Natural killer cell treated with Interleukin-12 subunit alpha and Interleukin-12 subunit beta and Interleukin-15 and Interleukin-18, amount 100 ng/mL, for 72 hours (primary cell): ENCODE measurements at regions not wholly inside any gene's neighbourhood (a gene's known extent, or its start where the extent isn't known, plus 50 kb on each side); places are given as distances from the start of the nearest gene placed in this dataset.

ENCODE experiments used
- ATAC-seq, 2 donors: fragments of 150-1000 bp; cut with Tn5 transposase in 1 of 2; sonication (Bioruptor Pico), chemical (Tn5 transposase) in 1 of 2; 2 replicates each; pipeline ENCODE4 v1.10.0; 2021
- DNase-seq: peaks from one replicate; pipeline ENCODE4 v3.0.0; 2022; ENCODE audit warnings: low spot score
- H3K27ac Mint-ChIP-seq, 2 donors: 1 replicate in 1 of 2; 2 replicates in 1 of 2; pipeline ENCODE4 v1.8.0; 2022; ENCODE audit warnings: mixed read lengths in 2 of 2, mild to moderate bottlenecking in 1 of 2, moderate library complexity in 1 of 2
- H3K27me3 Mint-ChIP-seq, 2 donors: 1 replicate in 1 of 2; 2 replicates in 1 of 2; pipeline ENCODE4 v1.8.0; 2022; ENCODE audit warnings: mixed read lengths in 2 of 2
- H3K36me3 Mint-ChIP-seq: one replicate; pipeline ENCODE4 v1.8.0; 2022; ENCODE audit warnings: mixed read lengths
- H3K4me1 Mint-ChIP-seq, 2 donors: 1 replicate in 1 of 2; 2 replicates in 1 of 2; pipeline ENCODE4 v1.8.0; 2022; ENCODE audit warnings: low read depth in 2 of 2, mixed read lengths in 2 of 2, mild to moderate bottlenecking in 1 of 2
- H3K4me3 Mint-ChIP-seq: one replicate; pipeline ENCODE4 v1.8.0; 2022; ENCODE audit warnings: mixed read lengths
- H3K9me3 Mint-ChIP-seq: 2 replicates; pipeline ENCODE4 v1.8.0; 2022; ENCODE audit warnings: mixed read lengths

DNA sequence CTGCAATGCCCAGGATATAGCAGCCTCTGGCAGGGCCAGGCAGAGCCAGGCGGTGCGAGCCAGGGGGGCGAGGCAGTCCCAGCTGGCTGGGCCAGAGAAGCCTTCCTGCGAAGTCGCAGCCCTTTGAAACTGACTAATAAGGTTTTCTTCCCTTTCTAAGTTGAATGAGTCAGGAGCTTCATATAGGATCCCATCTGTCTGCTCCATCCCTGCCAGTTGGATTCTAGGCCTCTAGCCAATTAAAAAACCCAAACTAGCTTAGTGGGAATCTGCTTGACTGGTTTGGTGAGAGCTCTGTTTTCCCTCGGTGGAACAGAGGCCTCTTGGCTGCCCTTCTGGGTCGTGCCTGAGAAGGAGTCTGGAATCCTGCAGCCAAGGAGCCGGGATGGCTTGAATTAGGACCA lies 70.1 kb upstream of the RAPGEF1 start:
- Mint-ChIP-seq H3K27me3 (peaks cover 7 to 23% of the 10 kb centered on the region in 2 donors), H3K4me1 (no peaks in the 10 kb centered on the region), H3K4me3 (no peak overlapping the region), H3K27ac (no peak overlapping the region), H3K36me3 (no peaks in the 10 kb centered on the region), H3K9me3 (no peaks in the 10 kb centered on the region)
- ATAC-seq (no peak), DNase-seq (no peak)

DNA sequence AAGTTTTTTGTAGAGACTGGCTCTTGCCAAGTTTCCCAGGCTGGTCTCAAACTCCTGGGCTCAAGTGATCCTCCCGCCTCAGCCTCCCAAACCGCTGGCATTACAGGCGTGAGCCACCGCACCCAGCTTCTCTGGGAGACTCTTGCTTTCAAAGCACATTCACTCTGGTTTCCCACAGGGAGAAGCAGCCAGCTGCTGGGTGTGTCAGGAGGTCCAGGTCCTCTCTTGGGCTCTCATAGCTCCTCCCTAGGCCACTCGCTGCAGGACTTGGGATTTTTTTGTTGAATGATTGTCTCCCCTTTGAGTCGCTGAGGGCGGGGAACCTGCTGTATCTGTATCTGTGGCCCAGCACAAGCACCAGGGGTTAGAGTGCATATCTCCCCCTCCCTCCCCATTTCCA lies 68.4 kb upstream of the RAPGEF1 start:
- ATAC-seq (no peak), DNase-seq (no peak)
- H3K27ac Mint-ChIP-seq = no peak overlapping the region
- H3K27me3 Mint-ChIP-seq = peaks cover 7 to 23% of the 10 kb centered on the region in 2 donors
- H3K9me3 Mint-ChIP-seq = no peaks in the 10 kb centered on the region
- H3K36me3 Mint-ChIP-seq = no peaks in the 10 kb centered on the region
- no peak overlapping the region for H3K4me3 Mint-ChIP-seq
- H3K4me1 Mint-ChIP-seq = no peaks in the 10 kb centered on the region

DNA sequence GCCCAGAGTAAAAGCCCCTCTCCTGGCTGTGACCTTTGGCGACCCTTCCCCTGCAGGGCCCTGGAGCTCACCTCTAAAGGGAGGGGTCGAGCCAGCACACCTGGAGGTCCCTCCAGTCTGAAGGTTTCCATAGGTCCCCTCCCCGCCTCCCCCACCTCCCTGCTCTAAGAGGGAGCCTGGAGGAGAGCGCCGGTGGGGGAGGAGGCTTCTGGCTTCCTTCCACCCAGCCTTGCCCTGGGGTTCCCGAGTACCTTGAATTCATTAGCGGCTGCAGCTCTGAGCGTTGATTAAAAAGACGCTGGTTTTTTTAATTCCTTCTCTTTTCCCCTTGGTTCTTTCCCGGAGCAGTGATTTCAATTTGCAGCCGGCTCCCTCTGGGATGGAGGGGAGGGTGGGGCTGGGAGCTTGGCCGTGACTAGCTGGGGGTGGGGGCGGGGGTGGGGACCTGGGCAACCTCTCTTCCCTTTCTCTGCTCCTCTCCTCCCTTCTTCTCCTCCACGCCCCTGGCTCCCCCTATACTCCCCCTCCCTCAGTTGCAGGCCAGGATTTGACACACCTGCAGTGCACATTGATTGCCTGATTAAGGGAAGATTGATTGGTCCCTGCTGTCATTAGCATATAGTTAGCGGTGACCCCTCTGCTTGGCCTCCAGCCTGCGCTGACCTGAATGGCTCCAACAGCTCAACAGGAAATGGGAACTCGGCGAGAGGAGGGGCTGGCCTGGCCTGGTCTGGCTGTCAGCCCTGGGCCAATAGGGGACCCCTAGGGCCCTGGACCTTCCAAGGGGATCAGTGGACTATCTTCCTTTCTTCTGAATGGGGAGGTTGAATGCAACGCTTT lies 67.5 kb upstream of the RAPGEF1 start:
- DNase-seq = no peak
- Mint-ChIP-seq H3K27me3 (peaks cover 7 to 18% of the 10 kb centered on the region in 2 donors), H3K9me3 (no peaks in the 10 kb centered on the region), H3K27ac (no peak overlapping the region), H3K4me1 (no peaks in the 10 kb centered on the region), H3K36me3 (no peaks in the 10 kb centered on the region), H3K4me3 (no peak overlapping the region)
- ATAC-seq = no peak

DNA sequence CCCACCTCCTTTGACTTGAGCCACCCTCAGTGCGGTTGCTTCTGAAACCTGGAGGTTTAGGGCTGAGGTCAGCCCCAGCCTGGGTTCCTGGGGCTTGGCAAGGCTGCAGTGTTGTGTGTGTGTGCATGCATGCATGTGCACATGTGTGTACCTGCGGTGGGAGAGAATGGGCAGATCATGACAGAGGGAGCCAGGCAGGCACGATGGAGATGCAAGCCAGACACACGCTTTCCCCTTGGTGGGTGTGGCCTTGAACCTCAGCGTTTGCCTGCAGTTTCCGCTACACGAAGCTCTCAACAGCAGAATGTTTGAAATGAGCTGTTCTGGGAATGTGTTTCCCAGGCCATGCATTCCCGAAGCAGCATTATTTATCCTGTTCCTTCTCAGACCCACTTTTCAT lies 65.9 kb upstream of the RAPGEF1 start:
- no peak for ATAC-seq
- Mint-ChIP-seq H3K36me3 (no peaks in the 10 kb centered on the region), H3K9me3 (no peaks in the 10 kb centered on the region), H3K27ac (no peak overlapping the region), H3K4me1 (no peaks in the 10 kb centered on the region), H3K4me3 (no peak overlapping the region), H3K27me3 (peaks cover 9 to 19% of the 10 kb centered on the region in 2 donors)
- no peak for DNase-seq

DNA sequence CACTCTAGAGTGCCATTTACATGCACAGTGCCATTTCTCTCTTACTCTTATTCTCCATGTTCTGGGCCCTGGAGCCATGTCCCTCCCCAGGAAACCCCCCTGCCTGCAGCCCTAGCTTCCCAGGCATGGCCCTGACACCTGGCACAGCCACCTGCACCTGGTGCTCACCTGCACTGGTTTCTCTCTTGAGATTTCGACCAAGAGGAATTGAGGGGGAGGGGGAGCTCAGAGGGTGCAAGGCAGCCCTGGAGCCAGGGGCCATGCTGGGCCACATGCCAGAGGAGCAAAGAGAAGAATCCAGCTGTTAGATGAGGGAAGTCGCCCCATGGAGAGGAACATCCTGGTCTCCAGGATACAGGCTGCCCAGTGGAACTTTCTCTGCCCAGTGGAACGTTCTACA lies 65.0 kb upstream of the RAPGEF1 start:
- ATAC-seq = no peak
- H3K27ac Mint-ChIP-seq = no peak overlapping the region
- H3K9me3 Mint-ChIP-seq = no peaks in the 10 kb centered on the region
- H3K4me1 Mint-ChIP-seq = no peaks in the 10 kb centered on the region
- no peak overlapping the region for H3K4me3 Mint-ChIP-seq
- DNase-seq = no peak
- peaks cover 19 to 27% of the 10 kb centered on the region in 2 donors for H3K27me3 Mint-ChIP-seq
- H3K36me3 Mint-ChIP-seq = no peaks in the 10 kb centered on the region

DNA sequence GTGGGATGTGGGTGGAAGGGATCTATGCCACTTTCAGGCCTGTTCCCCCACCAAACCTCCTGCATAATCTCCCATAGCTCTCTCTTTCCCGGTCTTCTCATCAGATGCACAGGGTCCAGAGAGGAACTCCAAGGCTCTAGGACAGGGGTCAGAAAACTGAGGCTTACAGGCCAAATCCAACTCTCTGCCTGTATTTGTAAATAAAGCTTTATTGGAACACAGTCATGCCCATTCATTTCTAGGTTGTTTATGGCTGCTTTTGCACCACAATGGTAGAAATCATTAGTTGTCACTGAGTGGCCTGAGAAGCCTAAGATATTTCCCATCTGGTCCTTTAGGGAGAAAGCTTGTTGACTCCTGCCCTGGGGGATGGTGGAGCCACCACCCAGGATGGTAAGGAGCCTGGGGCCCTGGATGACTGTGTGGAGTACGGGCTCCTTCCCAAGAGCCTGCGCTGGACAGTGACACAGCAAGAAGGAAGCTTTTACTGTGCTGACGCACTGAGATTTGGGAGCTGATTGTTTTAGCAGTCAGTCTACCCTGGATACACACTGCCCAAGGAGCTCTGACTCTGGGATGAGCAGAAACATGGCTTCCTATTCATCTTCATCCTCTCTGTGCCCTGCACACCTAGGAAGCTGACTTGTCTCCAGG lies 64.0 kb upstream of the RAPGEF1 start:
- H3K27ac Mint-ChIP-seq = no peak overlapping the region
- peaks cover 20 to 23% of the 10 kb centered on the region in 2 donors for H3K27me3 Mint-ChIP-seq
- no peaks in the 10 kb centered on the region for H3K9me3 Mint-ChIP-seq
- no peaks in the 10 kb centered on the region for H3K36me3 Mint-ChIP-seq
- ATAC-seq (no peak), DNase-seq (no peak)
- no peaks in the 10 kb centered on the region for H3K4me1 Mint-ChIP-seq
- H3K4me3 Mint-ChIP-seq = no peak overlapping the region

DNA sequence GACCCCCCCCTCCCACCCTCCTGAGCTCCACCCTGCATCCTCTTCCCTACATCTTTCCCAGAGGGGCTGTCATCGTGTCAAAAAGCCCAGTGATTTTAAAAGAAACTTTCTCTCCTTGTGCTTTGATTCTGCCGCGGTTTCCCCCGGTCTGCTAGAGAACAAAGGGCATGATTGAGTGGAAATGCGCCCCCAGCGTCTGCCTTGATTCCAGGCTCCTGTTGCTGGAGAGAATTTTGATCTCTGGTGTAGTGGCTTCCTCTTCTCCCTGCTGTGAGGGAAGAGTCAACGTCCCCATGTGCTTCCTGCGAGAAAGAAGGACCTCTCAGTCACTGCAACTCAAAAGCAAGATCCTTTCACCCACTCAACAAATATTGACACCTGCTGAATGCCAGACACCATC lies 61.9 kb upstream of the RAPGEF1 start:
- Mint-ChIP-seq H3K27ac (no peak overlapping the region), H3K36me3 (no peaks in the 10 kb centered on the region), H3K27me3 (peaks cover 20 to 22% of the 10 kb centered on the region in 2 donors), H3K4me3 (no peak overlapping the region), H3K4me1 (no peaks in the 10 kb centered on the region), H3K9me3 (no peaks in the 10 kb centered on the region)
- ATAC-seq (no peak), DNase-seq (no peak)

DNA sequence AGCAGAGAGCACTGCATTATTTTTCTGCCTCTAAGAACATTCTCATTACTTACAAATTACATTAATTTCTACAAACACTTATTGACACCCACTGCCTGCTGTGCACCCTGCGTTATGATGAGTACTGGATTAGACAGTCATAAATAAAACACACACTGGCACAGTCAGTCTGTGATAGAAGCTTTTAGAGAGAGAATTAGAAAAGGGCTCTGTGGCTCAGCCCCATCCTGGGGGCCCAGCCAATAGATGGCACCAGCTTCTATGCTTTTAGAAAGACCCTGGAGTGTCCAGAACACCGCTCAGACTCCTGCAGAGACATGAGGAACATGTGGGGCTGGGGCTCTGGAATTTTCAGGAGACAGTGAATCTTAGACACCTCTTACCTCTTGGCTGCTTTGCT lies 61.0 kb upstream of the RAPGEF1 start:
- Mint-ChIP-seq H3K27ac (no peak overlapping the region), H3K36me3 (no peaks in the 10 kb centered on the region), H3K27me3 (peaks cover 18 to 20% of the 10 kb centered on the region in 2 donors), H3K4me3 (no peak overlapping the region), H3K4me1 (no peaks in the 10 kb centered on the region), H3K9me3 (no peaks in the 10 kb centered on the region)
- ATAC-seq (no peak), DNase-seq (no peak)

DNA sequence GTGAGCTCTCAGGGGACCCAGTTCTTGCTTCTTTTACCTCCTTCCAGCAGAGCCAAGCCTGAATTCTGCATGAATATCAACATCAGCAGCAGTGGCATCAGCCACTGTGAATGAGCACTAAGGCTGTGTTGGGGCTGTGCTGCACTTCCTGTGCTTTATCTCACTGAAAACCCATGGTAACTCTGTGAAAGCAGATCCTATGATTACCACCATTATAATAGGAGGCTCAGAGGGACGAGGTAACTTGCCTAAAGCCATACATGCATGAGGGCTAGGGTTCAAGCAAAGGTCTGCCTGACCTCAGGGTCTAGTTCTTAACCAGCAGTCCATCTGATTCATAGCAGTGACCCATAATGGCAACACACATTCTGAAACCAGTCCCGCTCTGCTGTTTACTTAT lies 60.5 kb upstream of the RAPGEF1 start:
- Mint-ChIP-seq H3K4me3 (no peak overlapping the region), H3K27ac (no peak overlapping the region), H3K4me1 (no peaks in the 10 kb centered on the region), H3K9me3 (no peaks in the 10 kb centered on the region), H3K36me3 (no peaks in the 10 kb centered on the region), H3K27me3 (peaks cover 22 to 24% of the 10 kb centered on the region in 2 donors)
- no peak for ATAC-seq
- DNase-seq = no peak

DNA sequence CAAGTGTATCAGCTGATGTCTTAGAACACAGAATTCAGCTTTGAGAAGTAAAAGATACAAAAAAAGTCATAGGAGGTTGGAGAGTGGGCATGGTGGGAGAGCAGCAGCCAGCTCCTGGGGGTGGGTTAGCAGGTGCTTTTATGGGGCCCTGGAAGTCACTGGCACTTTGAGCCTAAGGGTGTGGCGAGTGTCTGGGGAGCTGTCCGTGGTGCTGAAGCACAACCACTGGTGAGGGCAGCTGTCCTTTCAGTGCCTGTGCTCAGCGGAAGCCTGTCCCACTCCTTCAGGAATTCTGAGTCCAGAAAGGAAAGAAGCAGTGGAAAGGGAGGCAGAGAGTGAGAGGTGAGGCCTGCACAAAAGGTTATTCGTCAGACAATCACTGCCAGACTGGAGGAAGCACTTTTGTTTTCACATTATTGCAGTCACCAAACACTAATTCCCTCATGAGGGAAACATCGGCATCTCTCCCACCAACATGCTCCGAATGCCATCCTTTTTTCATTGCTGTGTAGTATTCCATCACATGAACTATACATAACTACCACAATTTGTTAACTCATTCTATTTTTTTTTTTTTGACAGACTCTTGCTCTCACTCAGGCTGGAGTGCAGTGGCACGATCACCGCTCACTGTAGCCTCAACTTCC lies 59.4 kb upstream of the RAPGEF1 start:
- Mint-ChIP-seq H3K4me3 (no peak overlapping the region), H3K27ac (no peak overlapping the region), H3K27me3 (peaks cover 27 to 35% of the 10 kb centered on the region in 2 donors), H3K9me3 (no peaks in the 10 kb centered on the region), H3K36me3 (no peaks in the 10 kb centered on the region), H3K4me1 (no peaks in the 10 kb centered on the region)
- ATAC-seq = peak in 1 of 2 donors; percentile 53
- no peak for DNase-seq

DNA sequence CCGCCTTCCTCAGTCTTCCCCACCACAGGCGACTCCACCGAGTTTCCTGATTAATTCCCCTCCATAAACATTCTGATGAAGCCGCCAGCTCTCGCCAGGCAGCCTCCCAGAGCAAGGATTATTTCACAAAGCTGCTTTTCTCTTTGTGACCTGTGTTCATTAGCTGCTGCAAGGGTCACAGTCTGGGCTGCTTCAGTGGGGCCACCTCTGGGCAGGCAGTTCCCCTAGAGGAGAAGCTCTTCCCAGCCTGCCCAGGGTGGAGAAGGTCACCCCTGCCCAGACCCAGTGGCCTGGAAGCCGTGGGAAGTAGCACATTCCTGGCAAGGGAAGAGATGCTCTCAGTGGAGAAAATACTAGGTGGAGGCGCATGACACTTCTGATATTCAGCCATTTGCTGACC lies 58.4 kb upstream of the RAPGEF1 start:
- Mint-ChIP-seq H3K36me3 (no peaks in the 10 kb centered on the region), H3K9me3 (no peaks in the 10 kb centered on the region), H3K27ac (no peak overlapping the region), H3K4me3 (no peak overlapping the region), H3K4me1 (no peaks in the 10 kb centered on the region), H3K27me3 (peaks cover 30 to 39% of the 10 kb centered on the region in 2 donors)
- ATAC-seq (no peak), DNase-seq (no peak)

DNA sequence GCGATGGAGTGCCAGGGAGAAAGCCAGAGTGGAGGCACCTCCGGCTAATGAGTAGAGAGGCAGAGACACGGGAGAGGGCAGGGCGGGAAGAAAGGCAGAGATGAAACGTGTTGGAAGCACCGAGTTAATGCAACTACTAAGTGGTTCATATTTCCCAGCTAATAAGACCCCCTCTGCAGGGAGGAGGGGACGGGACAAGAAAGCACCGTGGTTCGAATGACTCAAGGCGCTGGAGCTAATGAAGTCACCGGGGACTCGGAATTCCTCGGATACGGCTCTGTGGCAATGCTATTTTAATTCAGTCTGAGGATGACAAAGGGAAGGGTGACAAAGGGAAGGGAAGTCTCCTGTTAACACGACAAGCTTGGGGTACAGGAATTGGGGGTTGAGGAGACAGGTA lies 54.5 kb upstream of the RAPGEF1 start:
- DNase-seq (no peak), ATAC-seq (no peak)
- H3K9me3 Mint-ChIP-seq = no peaks in the 10 kb centered on the region
- H3K27me3 Mint-ChIP-seq = peaks cover 19 to 21% of the 10 kb centered on the region in 2 donors
- H3K4me1 Mint-ChIP-seq = no peaks in the 10 kb centered on the region
- H3K27ac Mint-ChIP-seq = no peak overlapping the region
- H3K36me3 Mint-ChIP-seq = no peaks in the 10 kb centered on the region
- no peak overlapping the region for H3K4me3 Mint-ChIP-seq

DNA sequence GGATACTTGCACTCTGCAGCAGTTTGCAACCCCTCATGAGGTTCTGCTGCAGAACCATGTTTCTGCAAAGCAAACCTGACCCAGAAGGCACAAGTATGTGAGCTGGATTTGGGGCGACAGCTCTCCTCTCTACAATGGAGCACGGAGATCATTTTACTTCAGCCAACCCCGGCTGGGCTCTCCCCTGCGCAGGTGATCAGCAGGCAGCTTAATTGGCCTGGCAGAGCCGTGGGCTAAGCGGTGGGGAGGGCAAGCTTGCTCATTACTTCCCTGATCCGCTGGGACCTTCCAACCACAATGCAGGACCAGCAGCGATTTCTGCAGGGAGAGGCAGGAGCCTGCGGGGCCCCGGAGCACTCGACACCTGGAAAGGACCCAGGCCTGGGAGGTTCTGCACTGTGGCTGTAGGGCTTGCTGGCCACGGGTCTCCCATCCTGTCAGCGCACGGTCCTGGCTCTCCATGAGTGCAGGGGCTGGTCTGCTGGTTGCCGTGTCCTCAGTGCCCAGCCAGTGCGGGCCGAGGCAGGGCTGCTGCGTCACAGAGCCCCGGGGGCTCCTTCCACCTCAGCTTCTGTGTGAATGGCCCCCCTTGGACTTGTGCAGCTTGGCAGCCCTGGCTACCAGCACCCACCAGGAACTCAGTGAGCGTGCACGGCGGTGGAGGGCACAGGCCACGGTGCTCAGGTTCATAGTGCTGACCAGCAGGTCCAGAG lies 51.8 kb upstream of the RAPGEF1 start:
- no peak for ATAC-seq
- Mint-ChIP-seq H3K4me3 (no peak overlapping the region), H3K9me3 (no peaks in the 10 kb centered on the region), H3K27ac (no peak overlapping the region), H3K36me3 (no peaks in the 10 kb centered on the region), H3K27me3 (peaks cover 28 to 31% of the 10 kb centered on the region in 2 donors), H3K4me1 (no peaks in the 10 kb centered on the region)
- no peak for DNase-seq
